ENCODE measurements at regions not wholly inside any gene's neighbourhood (a gene's known extent, or its start where the extent isn't known, plus 50 kb on each side); places are given as distances from the start of the nearest gene placed in this dataset.

DNA sequence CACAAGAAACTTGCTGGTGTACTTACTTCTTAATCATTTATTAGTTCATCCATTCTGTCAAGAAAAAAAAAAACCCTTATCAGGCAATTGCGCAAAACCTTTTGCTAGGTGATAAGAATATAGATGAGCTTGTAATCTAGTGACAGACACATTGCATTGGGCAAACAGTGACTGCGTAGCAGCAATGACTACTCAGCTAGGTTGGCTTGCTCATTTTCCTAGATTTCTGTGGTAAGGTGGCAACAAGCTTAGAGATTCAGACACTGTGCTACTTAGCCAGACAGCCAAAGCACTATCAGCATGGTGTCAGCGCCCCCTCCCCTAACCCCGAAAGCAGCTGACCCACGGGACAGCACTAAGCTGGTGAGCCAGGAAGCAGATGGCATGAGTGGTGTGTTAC is 203.1 kb downstream of the BARHL2 start:
- no peak overlapping the region for H2AFZ ChIP-seq (ENCODE audit: low read length)
- ChIA-PET POLR2A (no interaction called here), CTCF (ENCODE audit: low intra/inter-chr PET ratio, low total read pairs) (no interaction called here)
- FAIRE-seq (no peak), DNase-seq (ENCODE audit: low spot score) (no peak), ATAC-seq (no peak)
- BruUV-seq (replicated peaks) = no TSS peak
- peaks cover 6% of the 10 kb centered on the region; the same call in 1 of the 2 replicates for H3K4me1 ChIP-seq (ENCODE audit: insufficient read depth, low read length)
- H3K27me3 ChIP-seq (ENCODE audit: control insufficient read depth in 1 of 2, insufficient read depth in 2 of 2, low read length in 2 of 2) = no peaks in the 10 kb centered on the region; a peak in 1 of 5 replicates
- no peak overlapping the region for H3K4me3 ChIP-seq (replicated peaks in 1 of 3; ENCODE audit: insufficient read depth in 1 of 3, low read depth in 2 of 3, low read length in 3 of 3)
- no peak overlapping the region for H3K4me2 ChIP-seq (ENCODE audit: low read depth, low read length)
- in situ Hi-C loops (cut with HindIII; ENCODE audit: extremely low pct_ligation_motif_present, low pct_unique_long_range_greater_than_20kb) = no loop called here
- 24% methylated on average over 2 of the region's 5 CpGs for WGBS (ENCODE audit: low lambda C conversion rate)
- H3K36me3 ChIP-seq (replicated peaks in 1 of 2; ENCODE audit: control insufficient read depth in 1 of 2, insufficient read depth in 2 of 2, low read length in 2 of 2) = no peaks in the 10 kb centered on the region
- H3K9me3 ChIP-seq (ENCODE audit: low read length) = no peaks in the 10 kb centered on the region
- no peaks in the 10 kb centered on the region for H4K20me1 ChIP-seq (ENCODE audit: insufficient read depth, low read length)
- H3K9ac ChIP-seq (ENCODE audit: insufficient read depth, low read depth, low read length) = no peak overlapping the region
- no peak for TF ChIP-seq JDP2 (CRISPR knock-in tag; IDR thresholded peaks at IDR 0.05; ENCODE audit: borderline replicate concordance)
- TF ChIP-seq, protein P1, sequence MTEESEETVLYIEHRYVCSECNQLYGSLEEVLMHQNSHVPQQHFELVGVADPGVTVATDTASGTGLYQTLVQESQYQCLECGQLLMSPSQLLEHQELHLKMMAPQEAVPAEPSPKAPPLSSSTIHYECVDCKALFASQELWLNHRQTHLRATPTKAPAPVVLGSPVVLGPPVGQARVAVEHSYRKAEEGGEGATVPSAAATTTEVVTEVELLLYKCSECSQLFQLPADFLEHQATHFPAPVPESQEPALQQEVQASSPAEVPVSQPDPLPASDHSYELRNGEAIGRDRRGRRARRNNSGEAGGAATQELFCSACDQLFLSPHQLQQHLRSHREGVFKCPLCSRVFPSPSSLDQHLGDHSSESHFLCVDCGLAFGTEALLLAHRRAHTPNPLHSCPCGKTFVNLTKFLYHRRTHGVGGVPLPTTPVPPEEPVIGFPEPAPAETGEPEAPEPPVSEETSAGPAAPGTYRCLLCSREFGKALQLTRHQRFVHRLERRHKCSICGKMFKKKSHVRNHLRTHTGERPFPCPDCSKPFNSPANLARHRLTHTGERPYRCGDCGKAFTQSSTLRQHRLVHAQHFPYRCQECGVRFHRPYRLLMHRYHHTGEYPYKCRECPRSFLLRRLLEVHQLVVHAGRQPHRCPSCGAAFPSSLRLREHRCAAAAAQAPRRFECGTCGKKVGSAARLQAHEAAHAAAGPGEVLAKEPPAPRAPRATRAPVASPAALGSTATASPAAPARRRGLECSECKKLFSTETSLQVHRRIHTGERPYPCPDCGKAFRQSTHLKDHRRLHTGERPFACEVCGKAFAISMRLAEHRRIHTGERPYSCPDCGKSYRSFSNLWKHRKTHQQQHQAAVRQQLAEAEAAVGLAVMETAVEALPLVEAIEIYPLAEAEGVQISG (CRISPR knock-in tag; IDR thresholded peaks at IDR 0.05) = no peak
- no peak for TF ChIP-seq CEBPG (CRISPR knock-in tag; IDR thresholded peaks at IDR 0.05)
- no peak for TF ChIP-seq ZNF670 (CRISPR knock-in tag; IDR thresholded peaks at IDR 0.05; ENCODE audit: borderline replicate concordance)
- TF ChIP-seq JUNB (CRISPR knock-in tag; IDR thresholded peaks at IDR 0.05; ENCODE audit: borderline replicate concordance) = no peak
- TF ChIP-seq, protein P2, sequence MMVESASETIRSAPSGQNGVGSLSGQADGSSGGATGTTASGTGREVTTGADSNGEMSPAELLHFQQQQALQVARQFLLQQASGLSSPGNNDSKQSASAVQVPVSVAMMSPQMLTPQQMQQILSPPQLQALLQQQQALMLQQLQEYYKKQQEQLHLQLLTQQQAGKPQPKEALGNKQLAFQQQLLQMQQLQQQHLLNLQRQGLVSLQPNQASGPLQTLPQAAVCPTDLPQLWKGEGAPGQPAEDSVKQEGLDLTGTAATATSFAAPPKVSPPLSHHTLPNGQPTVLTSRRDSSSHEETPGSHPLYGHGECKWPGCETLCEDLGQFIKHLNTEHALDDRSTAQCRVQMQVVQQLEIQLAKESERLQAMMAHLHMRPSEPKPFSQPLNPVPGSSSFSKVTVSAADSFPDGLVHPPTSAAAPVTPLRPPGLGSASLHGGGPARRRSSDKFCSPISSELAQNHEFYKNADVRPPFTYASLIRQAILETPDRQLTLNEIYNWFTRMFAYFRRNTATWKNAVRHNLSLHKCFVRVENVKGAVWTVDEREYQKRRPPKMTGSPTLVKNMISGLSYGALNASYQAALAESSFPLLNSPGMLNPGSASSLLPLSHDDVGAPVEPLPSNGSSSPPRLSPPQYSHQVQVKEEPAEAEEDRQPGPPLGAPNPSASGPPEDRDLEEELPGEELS (CRISPR knock-in tag; IDR thresholded peaks at IDR 0.05) = no peak
- TF ChIP-seq TARDBP (CRISPR knock-in tag; IDR thresholded peaks at IDR 0.05) = no peak
- TF ChIP-seq TBP (CRISPR knock-in tag; IDR thresholded peaks at IDR 0.05) = no peak
- no peak for TF ChIP-seq SOX5 (CRISPR knock-in tag; IDR thresholded peaks at IDR 0.05; ENCODE audit: borderline replicate concordance)
- no peak for TF ChIP-seq NFYB (CRISPR knock-in tag; IDR thresholded peaks at IDR 0.05)
- no peak overlapping the region for H3K27ac ChIP-seq (ENCODE audit: extremely low read length, insufficient read depth, low read length)
- H3K79me2 ChIP-seq (ENCODE audit: insufficient read depth, low read length) = no peaks in the 10 kb centered on the region
- intact Hi-C loops (cut with micrococcal nuclease; ENCODE audit: unreplicated experiment) = no loop called here

All from HepG2 (cell line).